H9 (cell line): ENCODE measurements at regions not wholly inside any gene's neighbourhood (a gene's known extent, or its start where the extent isn't known, plus 50 kb on each side); places are given as distances from the start of the nearest gene placed in this dataset.

Source experiments
- DNase-seq: peaks from one replicate; pipeline ENCODE4 v3.0.0-alpha.2; 2017
- H2AFZ ChIP-seq: one replicate; pipeline ENCODE4 v1.6.1; 2013; ENCODE audit warnings: mild to moderate bottlenecking, low read length, control low read depth, moderate library complexity
- H2AK5ac ChIP-seq: 2 replicates; pipeline ENCODE4 v1.6.1; 2013; ENCODE audit warnings: low read length, control low read depth, mixed read lengths; ENCODE audit not compliant: insufficient read length
- H2BK120ac ChIP-seq: one replicate; pipeline ENCODE4 v1.6.1; 2013; ENCODE audit warnings: low read depth, mild to moderate bottlenecking, low read length, control low read depth, inconsistent platforms; ENCODE audit not compliant: poor library complexity, severe bottlenecking
- H2BK12ac ChIP-seq: 2 replicates; pipeline ENCODE4 v1.6.1; 2013; ENCODE audit warnings: low read length, control low read depth, mixed read lengths, low read depth; ENCODE audit not compliant: insufficient read length
- H2BK15ac ChIP-seq: 2 replicates; pipeline ENCODE4 v1.6.1; 2013; ENCODE audit warnings: low read depth, low read length, control low read depth
- H2BK20ac ChIP-seq: one replicate; pipeline ENCODE4 v1.6.1; 2013; ENCODE audit warnings: low read depth, mild to moderate bottlenecking, low read length, control low read depth, inconsistent platforms; ENCODE audit not compliant: poor library complexity, severe bottlenecking
- H2BK5ac ChIP-seq: 2 replicates; pipeline ENCODE4 v1.6.1; 2013; ENCODE audit warnings: low read length, control low read depth, mixed read lengths; ENCODE audit not compliant: insufficient read length
- H3K14ac ChIP-seq: 2 replicates; pipeline ENCODE4 v1.6.1; 2013; ENCODE audit warnings: low read length, control low read depth; ENCODE audit not compliant: insufficient read depth
- H3K18ac ChIP-seq: 2 replicates; pipeline ENCODE4 v1.6.1; 2013; ENCODE audit warnings: low read depth, mild to moderate bottlenecking, mixed read lengths, low read length, control low read depth; ENCODE audit not compliant: insufficient read length
- H3K23ac ChIP-seq: 2 replicates; pipeline ENCODE4 v1.6.1; 2013; ENCODE audit warnings: low read length, control low read depth, mixed read lengths, low read depth; ENCODE audit not compliant: insufficient read length
- H3K23me2 ChIP-seq: 2 replicates; pipeline ENCODE4 v1.6.1; 2013; ENCODE audit warnings: low read depth, mild to moderate bottlenecking, mixed read lengths, low read length, control low read depth; ENCODE audit not compliant: insufficient read length, poor library complexity, severe bottlenecking
- H3K27ac ChIP-seq: 2 replicates; pipeline ENCODE4 v1.5.1; 2013; ENCODE audit warnings: low read length, control low read depth, mixed read lengths, low read depth; ENCODE audit not compliant: insufficient read length
- H3K27me3 ChIP-seq: 2 replicates; pipeline ENCODE4 v1.6.1; 2013; ENCODE audit warnings: low read length, control low read depth, inconsistent platforms; ENCODE audit not compliant: insufficient read depth
- H3K4ac ChIP-seq: 2 replicates; pipeline ENCODE4 v1.6.1; 2013; ENCODE audit warnings: low read depth, mild to moderate bottlenecking, control low read depth, inconsistent platforms, low read length, moderate library complexity
- H3K4me1 ChIP-seq: 2 replicates; pipeline ENCODE4 v1.6.1; 2013; ENCODE audit warnings: low read length, control low read depth, inconsistent platforms; ENCODE audit not compliant: insufficient read depth
- H3K4me2 ChIP-seq: 2 replicates; pipeline ENCODE4 v1.6.1; 2013; ENCODE audit warnings: low read length, control low read depth, mixed read lengths; ENCODE audit not compliant: insufficient read length, insufficient read depth
- H3K56ac ChIP-seq: 2 replicates; pipeline ENCODE4 v1.6.1; 2013; ENCODE audit warnings: low read depth, mild to moderate bottlenecking, mixed read lengths, low read length, control low read depth; ENCODE audit not compliant: insufficient read length
- H3K79me1 ChIP-seq: 2 replicates; pipeline ENCODE4 v1.6.1; 2013; ENCODE audit warnings: low read depth, mild to moderate bottlenecking, moderate library complexity, low read length, control low read depth, inconsistent platforms; ENCODE audit not compliant: insufficient read depth, poor library complexity, severe bottlenecking
- H3K79me2 ChIP-seq: 2 replicates; pipeline ENCODE4 v1.6.1; 2013; ENCODE audit warnings: low read length, control low read depth, inconsistent platforms; ENCODE audit not compliant: insufficient read depth
- H3K9ac ChIP-seq: 2 replicates; pipeline ENCODE4 v1.6.1; 2013; ENCODE audit warnings: low read length, control low read depth, mixed read lengths; ENCODE audit not compliant: insufficient read length; ENCODE audit errors: extremely low read depth
- H3K9me3 ChIP-seq: one replicate; pipeline ENCODE4 v1.6.1; 2013; ENCODE audit warnings: low read depth, low read length, inconsistent platforms; ENCODE audit not compliant: control insufficient read depth
- H3T11ph ChIP-seq: one replicate; pipeline ENCODE4 v1.6.1; 2013; ENCODE audit warnings: mild to moderate bottlenecking, low read length, control low read depth, inconsistent platforms
- H4K20me1 ChIP-seq: one replicate; pipeline ENCODE4 v1.6.1; 2013; ENCODE audit not compliant: control insufficient read depth, insufficient read length, insufficient read depth
- H4K5ac ChIP-seq: 2 replicates; pipeline ENCODE4 v1.6.1; 2013; ENCODE audit warnings: low read depth, mild to moderate bottlenecking, mixed read lengths, low read length, control low read depth; ENCODE audit not compliant: insufficient read length
- H4K8ac ChIP-seq: replicated peaks from 2 replicates; pipeline ENCODE4 v1.6.1; 2013; ENCODE audit warnings: low read length, control low read depth, mixed read lengths, low read depth; ENCODE audit not compliant: insufficient read length
- H4K91ac ChIP-seq: 2 replicates; pipeline ENCODE4 v1.6.1; 2013; ENCODE audit warnings: low read depth, mild to moderate bottlenecking, moderate library complexity, mixed read lengths, low read length, control low read depth; ENCODE audit not compliant: insufficient read length
- H3K27ac Mint-ChIP-seq, 3 experiments: 2 replicates in 2 of 3; 3 replicates in 1 of 3; pipeline ENCODE4 v1.8.0; 2020 to 2021; ENCODE audit warnings: mixed read lengths in 3 of 3, mild to moderate bottlenecking in 1 of 3, moderate library complexity in 1 of 3
- H3K27me3 Mint-ChIP-seq: 2 replicates; pipeline ENCODE4 v1.8.0; 2021; ENCODE audit warnings: low read depth, mild to moderate bottlenecking, moderate library complexity, mixed read lengths
- H3K36me3 Mint-ChIP-seq, 3 experiments: 2 replicates in 2 of 3; 3 replicates in 1 of 3; pipeline ENCODE4 v1.8.0; 2020 to 2021; ENCODE audit warnings: low read depth in 3 of 3, mixed read lengths in 3 of 3; ENCODE audit not compliant: insufficient read depth in 1 of 3
- H3K4me1 Mint-ChIP-seq, 2 experiments: 2 replicates each; pipeline ENCODE4 v1.8.0; 2020; ENCODE audit warnings: mixed read lengths in 2 of 2
- H3K4me3 Mint-ChIP-seq, 2 experiments: 2 replicates in 1 of 2; 3 replicates in 1 of 2; pipeline ENCODE4 v1.8.0; 2020 to 2021; ENCODE audit warnings: mild to moderate bottlenecking in 2 of 2, mixed read lengths in 2 of 2, moderate library complexity in 1 of 2
- H3K9me3 Mint-ChIP-seq, 2 experiments: 2 replicates in 1 of 2; 3 replicates in 1 of 2; pipeline ENCODE4 v1.8.0; 2020; ENCODE audit warnings: mild to moderate bottlenecking in 2 of 2, mixed read lengths in 2 of 2, moderate library complexity in 1 of 2
- WGBS: extraction: QIAGEN DNeasy Blood & Tissue Kit; methylation state at CpG from one replicate; pipeline ENCODE4 v1.1.7; 2013; ENCODE audit warnings: missing lambda C conversion rate, low lambda C conversion rate, mixed read lengths; ENCODE audit not compliant: insufficient read length; ENCODE audit errors: extremely low coverage; 5-methylcytosine and 5-hydroxymethylcytosine counted together
- TF ChIP-seq, protein P1 (sequence below): fragments of 200-600 bp; sonication (generic); conservative IDR thresholded peaks from 3 replicates; pipeline ENCODE4 v1.8.0; 2021; ENCODE audit warnings: antibody characterized with exemption, mild to moderate bottlenecking

DNA sequence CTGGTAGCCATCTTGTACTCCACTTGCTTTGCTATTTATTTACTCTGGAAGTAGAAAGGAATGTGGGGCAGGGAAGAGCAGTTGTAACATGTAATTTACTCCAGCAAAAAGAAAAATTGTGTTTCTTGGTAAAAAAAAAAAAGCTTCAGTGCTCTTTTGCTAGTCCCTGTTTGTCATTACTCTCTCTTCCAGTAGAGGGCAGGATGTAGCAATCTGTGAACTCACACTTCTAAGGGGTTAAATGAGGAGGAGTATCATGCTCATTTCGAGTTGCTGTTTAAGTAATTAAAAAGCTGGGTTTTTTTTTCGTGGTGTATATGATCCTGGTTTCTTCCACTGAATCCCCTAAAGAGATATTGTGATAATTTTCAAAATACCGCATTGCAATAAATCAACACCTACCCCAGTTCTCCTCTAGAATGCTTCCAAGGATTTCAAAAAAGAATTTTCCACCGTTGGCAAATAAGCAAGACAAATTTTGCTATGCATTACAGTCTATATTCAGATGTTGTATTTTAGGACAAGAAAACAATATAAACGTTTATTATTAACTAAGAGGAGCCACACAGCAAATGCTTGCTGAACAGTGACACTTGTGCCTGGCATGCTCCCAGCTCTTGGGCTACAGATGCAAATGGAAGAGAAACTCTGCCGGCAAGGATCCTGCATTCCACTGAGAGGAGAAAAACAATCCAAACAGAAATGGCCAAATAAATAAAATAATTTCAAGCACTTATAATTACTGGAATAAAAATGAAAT lies 261.6 kb downstream of the ASXL3 start:
- no peak overlapping the region for H2BK12ac ChIP-seq
- H3K23me2 ChIP-seq, result no peaks in the 10 kb centered on the region
- no peak overlapping the region for H2BK15ac ChIP-seq
- H3K79me2 ChIP-seq, result no peaks in the 10 kb centered on the region
- H3K56ac ChIP-seq, result no peak overlapping the region
- H3K4me1 Mint-ChIP-seq, result peaks cover 51 to 52% of the 10 kb centered on the region in 2 experiments
- no peaks in the 10 kb centered on the region for H3K27me3 Mint-ChIP-seq
- no peaks in the 10 kb centered on the region for H4K20me1 ChIP-seq
- no peak overlapping the region for H2BK20ac ChIP-seq
- TF ChIP-seq, protein P1, sequence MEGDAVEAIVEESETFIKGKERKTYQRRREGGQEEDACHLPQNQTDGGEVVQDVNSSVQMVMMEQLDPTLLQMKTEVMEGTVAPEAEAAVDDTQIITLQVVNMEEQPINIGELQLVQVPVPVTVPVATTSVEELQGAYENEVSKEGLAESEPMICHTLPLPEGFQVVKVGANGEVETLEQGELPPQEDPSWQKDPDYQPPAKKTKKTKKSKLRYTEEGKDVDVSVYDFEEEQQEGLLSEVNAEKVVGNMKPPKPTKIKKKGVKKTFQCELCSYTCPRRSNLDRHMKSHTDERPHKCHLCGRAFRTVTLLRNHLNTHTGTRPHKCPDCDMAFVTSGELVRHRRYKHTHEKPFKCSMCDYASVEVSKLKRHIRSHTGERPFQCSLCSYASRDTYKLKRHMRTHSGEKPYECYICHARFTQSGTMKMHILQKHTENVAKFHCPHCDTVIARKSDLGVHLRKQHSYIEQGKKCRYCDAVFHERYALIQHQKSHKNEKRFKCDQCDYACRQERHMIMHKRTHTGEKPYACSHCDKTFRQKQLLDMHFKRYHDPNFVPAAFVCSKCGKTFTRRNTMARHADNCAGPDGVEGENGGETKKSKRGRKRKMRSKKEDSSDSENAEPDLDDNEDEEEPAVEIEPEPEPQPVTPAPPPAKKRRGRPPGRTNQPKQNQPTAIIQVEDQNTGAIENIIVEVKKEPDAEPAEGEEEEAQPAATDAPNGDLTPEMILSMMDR, result peak; percentile 84
- no peak overlapping the region for H2BK120ac ChIP-seq
- no peak overlapping the region for H3K18ac ChIP-seq
- H3K9me3 Mint-ChIP-seq, result no peaks in the 10 kb centered on the region
- H2AK5ac ChIP-seq, result no peak overlapping the region
- H3K4me1 ChIP-seq, result no peaks in the 10 kb centered on the region; the same call in 1 of the 2 replicates
- H3K27ac ChIP-seq, result no peak overlapping the region
- H2BK5ac ChIP-seq, result no peak overlapping the region
- H3K23ac ChIP-seq, result no peak overlapping the region
- no peak overlapping the region for H4K91ac ChIP-seq
- no peak overlapping the region for H3K4ac ChIP-seq
- DNase-seq, result no peak
- H3T11ph ChIP-seq, result no peak overlapping the region
- H3K27ac Mint-ChIP-seq, result no peak overlapping the region; a peak in 1 of 7 replicates
- H2AFZ ChIP-seq, result no peak overlapping the region
- no peak overlapping the region for H4K5ac ChIP-seq
- no peak overlapping the region for H4K8ac ChIP-seq
- WGBS, result no CpG with 5 or more reads among the region's 6 CpGs
- no peaks in the 10 kb centered on the region for H3K27me3 ChIP-seq
- H3K14ac ChIP-seq, result no peak overlapping the region
- no peak overlapping the region for H3K9ac ChIP-seq
- H3K36me3 Mint-ChIP-seq, result peaks cover 0 to 9% (median 0%) of the 10 kb centered on the region in 3 experiments; a peak in 2 of 7 replicates
- no peaks in the 10 kb centered on the region for H3K79me1 ChIP-seq
- no peak overlapping the region for H3K4me3 Mint-ChIP-seq
- no peaks in the 10 kb centered on the region for H3K9me3 ChIP-seq
- no peak overlapping the region for H3K4me2 ChIP-seq
